ENCODE measurements at regions not wholly inside any gene's neighbourhood (a gene's known extent, or its start where the extent isn't known, plus 50 kb on each side); places are given as distances from the start of the nearest gene placed in this dataset.

- no peak for DNase-seq
- Histone ChIP-seq H3K4me3 (ENCODE audit: insufficient read depth, low read depth, low read length) (no peak overlapping the region), H3K36me3 (replicated peaks; ENCODE audit: control insufficient read depth, insufficient read depth, low read length) (no peaks in the 10 kb centered on the region), H3K27me3 (ENCODE audit: control insufficient read depth, insufficient read depth, low read length) (no peaks in the 10 kb centered on the region)
Observed at GRCh38 chr7:119395024-119395423, 878.0 kb upstream of the KCND2 start.

GRCh38 chr7:119397156-119397555, 875.8 kb upstream of the KCND2 start:
- H3K27me3 ChIP-seq (ENCODE audit: control insufficient read depth, insufficient read depth, low read length): no peaks in the 10 kb centered on the region
- no peaks in the 10 kb centered on the region for H3K36me3 ChIP-seq (replicated peaks; ENCODE audit: control insufficient read depth, insufficient read depth, low read length)
- H3K4me3 ChIP-seq (ENCODE audit: insufficient read depth, low read depth, low read length): no peak overlapping the region
- DNase-seq: no peak

GRCh38 chr7:119408596-119408995, 864.4 kb upstream of the KCND2 start:
- Histone ChIP-seq H3K27me3 (ENCODE audit: control insufficient read depth, insufficient read depth, low read length) (no peaks in the 10 kb centered on the region), H3K4me3 (ENCODE audit: insufficient read depth, low read depth, low read length) (no peak overlapping the region), H3K36me3 (replicated peaks; ENCODE audit: control insufficient read depth, insufficient read depth, low read length) (no peaks in the 10 kb centered on the region)
- DNase-seq: peak; percentile 7

- H3K4me3 ChIP-seq (ENCODE audit: insufficient read depth, low read depth, low read length): no peak overlapping the region
- H3K36me3 ChIP-seq (replicated peaks; ENCODE audit: control insufficient read depth, insufficient read depth, low read length): no peaks in the 10 kb centered on the region
- H3K27me3 ChIP-seq (ENCODE audit: control insufficient read depth, insufficient read depth, low read length): no peaks in the 10 kb centered on the region
- no peak for DNase-seq
Observed at GRCh38 chr7:119413314-119413805, 859.6 kb upstream of the KCND2 start.

DNA sequence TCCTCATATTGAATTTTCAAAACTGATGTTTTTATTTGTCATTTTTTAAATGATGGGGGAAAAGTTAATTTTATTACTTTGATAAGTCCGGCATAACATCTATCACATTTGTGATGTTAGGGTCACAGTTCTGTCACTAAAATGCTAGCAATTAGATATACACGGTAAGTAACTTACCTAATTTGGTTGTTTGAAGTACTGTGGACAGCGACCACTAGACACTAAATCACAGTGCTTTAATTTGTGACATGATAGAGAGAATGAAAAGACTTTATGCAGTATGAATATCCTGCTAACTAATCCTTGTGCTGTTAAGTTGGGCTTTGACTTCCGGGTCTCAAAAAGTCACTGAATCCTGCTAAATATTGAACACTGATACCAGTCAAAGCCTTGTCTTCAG, 857.3 kb upstream of the KCND2 start:
- H3K36me3 ChIP-seq (replicated peaks; ENCODE audit: control insufficient read depth, insufficient read depth, low read length): no peaks in the 10 kb centered on the region
- H3K4me3 ChIP-seq (ENCODE audit: insufficient read depth, low read depth, low read length): no peak overlapping the region
- DNase-seq: no peak
- no peaks in the 10 kb centered on the region for H3K27me3 ChIP-seq (ENCODE audit: control insufficient read depth, insufficient read depth, low read length)

DNA sequence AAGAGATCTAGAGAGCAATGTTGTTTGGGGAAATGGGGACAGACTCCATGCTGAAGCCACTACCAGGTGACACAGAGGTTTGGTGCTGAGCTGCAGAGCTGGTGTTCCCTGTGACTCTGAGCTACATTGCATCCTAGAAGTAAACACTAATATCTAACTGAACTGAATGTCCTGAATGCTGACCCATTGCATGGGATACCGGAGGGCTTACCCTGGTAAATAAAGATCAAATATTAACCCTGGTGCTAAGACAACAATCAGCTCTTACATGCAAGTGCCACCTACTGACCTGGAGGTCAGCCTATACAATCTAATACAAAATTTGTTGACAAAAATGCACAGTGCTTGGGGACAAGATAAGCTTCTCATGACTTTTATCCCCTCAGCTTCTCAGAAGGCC, 851.3 kb upstream of the KCND2 start:
- DNase-seq: no peak
- no peak overlapping the region for H3K4me3 ChIP-seq (ENCODE audit: insufficient read depth, low read depth, low read length)
- H3K36me3 ChIP-seq (replicated peaks; ENCODE audit: control insufficient read depth, insufficient read depth, low read length): no peaks in the 10 kb centered on the region
- H3K27me3 ChIP-seq (ENCODE audit: control insufficient read depth, insufficient read depth, low read length): no peaks in the 10 kb centered on the region

GRCh38 chr7:119436882-119437281, 836.1 kb upstream of the KCND2 start:
- DNase-seq: no peak
- Histone ChIP-seq H3K36me3 (replicated peaks; ENCODE audit: control insufficient read depth, insufficient read depth, low read length) (no peaks in the 10 kb centered on the region), H3K27me3 (ENCODE audit: control insufficient read depth, insufficient read depth, low read length) (no peaks in the 10 kb centered on the region), H3K4me3 (ENCODE audit: insufficient read depth, low read depth, low read length) (no peak overlapping the region)

GRCh38 chr7:119438315-119438714, 834.7 kb upstream of the KCND2 start:
- no peak for DNase-seq
- Histone ChIP-seq H3K4me3 (ENCODE audit: insufficient read depth, low read depth, low read length) (no peak overlapping the region), H3K27me3 (ENCODE audit: control insufficient read depth, insufficient read depth, low read length) (no peaks in the 10 kb centered on the region), H3K36me3 (replicated peaks; ENCODE audit: control insufficient read depth, insufficient read depth, low read length) (no peaks in the 10 kb centered on the region)

GRCh38 chr7:119439192-119439591, 833.8 kb upstream of the KCND2 start:
- Histone ChIP-seq H3K4me3 (ENCODE audit: insufficient read depth, low read depth, low read length) (no peak overlapping the region), H3K36me3 (replicated peaks; ENCODE audit: control insufficient read depth, insufficient read depth, low read length) (no peaks in the 10 kb centered on the region), H3K27me3 (ENCODE audit: control insufficient read depth, insufficient read depth, low read length) (no peaks in the 10 kb centered on the region)
- no peak for DNase-seq

DNA sequence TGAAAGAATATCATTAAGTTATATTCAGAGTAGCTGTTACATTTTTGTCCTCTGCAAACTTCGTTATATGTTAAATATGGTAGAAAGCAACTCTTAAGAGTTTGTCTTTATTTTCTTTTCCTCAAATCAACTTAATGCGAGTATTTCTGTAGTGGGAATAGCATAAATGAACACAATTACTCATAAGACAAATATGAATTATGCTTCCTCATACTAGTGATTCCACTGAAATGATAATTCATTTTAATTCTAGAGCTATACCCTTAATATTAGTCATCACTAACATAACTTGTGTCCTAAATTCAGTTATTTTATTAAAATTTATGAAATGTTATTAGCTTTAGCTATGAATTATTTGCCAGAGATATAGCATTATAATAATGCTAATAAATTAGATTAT, 820.6 kb upstream of the KCND2 start:
- Histone ChIP-seq H3K4me3 (ENCODE audit: insufficient read depth, low read depth, low read length) (no peak overlapping the region), H3K36me3 (replicated peaks; ENCODE audit: control insufficient read depth, insufficient read depth, low read length) (no peaks in the 10 kb centered on the region), H3K27me3 (ENCODE audit: control insufficient read depth, insufficient read depth, low read length) (no peaks in the 10 kb centered on the region)
- DNase-seq: no peak

GRCh38 chr7:119465798-119466305, 807.1 kb upstream of the KCND2 start:
- no peak for DNase-seq
- no peak overlapping the region for H3K4me3 ChIP-seq (ENCODE audit: insufficient read depth, low read depth, low read length)
- no peaks in the 10 kb centered on the region for H3K36me3 ChIP-seq (replicated peaks; ENCODE audit: control insufficient read depth, insufficient read depth, low read length)
- no peaks in the 10 kb centered on the region for H3K27me3 ChIP-seq (ENCODE audit: control insufficient read depth, insufficient read depth, low read length)

GRCh38 chr7:119472408-119473038, 800.5 kb upstream of the KCND2 start:
- no peak overlapping the region for H3K4me3 ChIP-seq (ENCODE audit: insufficient read depth, low read depth, low read length)
- DNase-seq: no peak
- H3K36me3 ChIP-seq (replicated peaks; ENCODE audit: control insufficient read depth, insufficient read depth, low read length): no peaks in the 10 kb centered on the region
- H3K27me3 ChIP-seq (ENCODE audit: control insufficient read depth, insufficient read depth, low read length): no peaks in the 10 kb centered on the region

DNA sequence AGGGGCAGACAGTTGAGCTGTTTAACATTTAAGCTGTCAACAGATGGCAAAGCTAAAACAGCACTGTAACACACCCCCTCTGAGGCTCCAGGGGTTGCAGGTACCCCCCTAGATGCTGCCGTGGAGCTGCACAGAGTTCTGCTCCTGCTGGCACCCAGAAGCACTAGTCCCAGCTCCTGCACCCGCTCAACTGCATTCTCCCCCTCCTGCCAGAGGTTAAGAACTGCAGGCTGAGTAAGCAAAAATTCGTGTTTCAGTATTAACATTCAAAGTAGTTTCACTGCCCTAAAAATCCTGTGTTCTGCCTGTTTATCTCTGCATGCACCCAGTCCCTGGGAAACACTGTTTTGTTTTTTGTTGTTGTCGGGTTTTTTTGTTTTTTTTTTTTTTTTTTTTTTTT, 790.8 kb upstream of the KCND2 start:
- peak; percentile 28 for DNase-seq
- Histone ChIP-seq H3K4me3 (ENCODE audit: insufficient read depth, low read depth, low read length) (no peak overlapping the region), H3K36me3 (replicated peaks; ENCODE audit: control insufficient read depth, insufficient read depth, low read length) (no peaks in the 10 kb centered on the region), H3K27me3 (ENCODE audit: control insufficient read depth, insufficient read depth, low read length) (no peaks in the 10 kb centered on the region)

- no peak for DNase-seq
- H3K36me3 ChIP-seq (replicated peaks; ENCODE audit: control insufficient read depth, insufficient read depth, low read length): no peaks in the 10 kb centered on the region
Observed at GRCh38 chr7:119482671-119483070, 790.3 kb upstream of the KCND2 start.

DNA sequence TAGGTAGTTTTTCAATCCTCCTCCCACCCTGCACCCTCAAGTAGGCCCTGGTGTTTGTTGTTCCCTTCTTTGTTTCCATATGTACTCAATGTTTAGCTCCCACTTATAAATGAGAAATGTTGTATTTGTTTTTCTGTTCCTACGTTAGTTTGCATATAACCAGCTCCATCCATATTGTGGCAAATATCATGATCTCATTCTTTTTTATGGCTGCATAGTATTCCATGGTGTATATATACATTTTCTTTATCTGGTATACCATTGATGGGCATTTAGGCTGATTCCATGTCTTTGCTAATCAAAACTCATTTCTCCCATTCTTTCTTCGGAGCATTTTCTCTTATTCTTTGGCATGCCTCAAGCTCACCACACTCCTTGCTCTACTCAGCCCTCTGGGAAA, 789.6 kb upstream of the KCND2 start:
- Histone ChIP-seq H3K27me3 (ENCODE audit: control insufficient read depth, insufficient read depth, low read length) (no peaks in the 10 kb centered on the region), H3K36me3 (replicated peaks; ENCODE audit: control insufficient read depth, insufficient read depth, low read length) (no peaks in the 10 kb centered on the region)
- no peak for DNase-seq

More at GRCh38 chr7:119482671-119483070, 790.3 kb upstream of the KCND2 start:
- Histone ChIP-seq H3K4me3 (ENCODE audit: insufficient read depth, low read depth, low read length) (no peak overlapping the region), H3K27me3 (ENCODE audit: control insufficient read depth, insufficient read depth, low read length) (no peaks in the 10 kb centered on the region)

DNA sequence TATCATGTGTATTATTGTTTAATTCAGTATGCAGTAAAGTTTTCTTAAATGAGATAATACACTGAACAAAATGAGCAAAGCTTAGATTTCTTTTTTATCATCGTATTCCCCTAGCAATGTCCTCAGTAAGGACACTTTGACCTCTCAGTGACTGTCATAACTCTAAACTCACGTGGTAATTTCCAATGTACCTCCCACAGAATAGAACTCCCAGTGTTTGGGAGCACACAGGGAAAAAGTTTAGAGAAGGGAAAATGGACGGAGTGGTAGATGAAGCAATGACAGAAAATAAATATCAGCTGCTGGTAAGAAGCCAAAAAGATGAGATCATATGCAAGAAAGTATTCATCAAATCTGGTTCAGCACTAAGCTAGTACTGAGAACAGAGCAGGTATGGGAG, 758.6 kb upstream of the KCND2 start:
- Histone ChIP-seq H3K27me3 (ENCODE audit: control insufficient read depth, insufficient read depth, low read length) (no peaks in the 10 kb centered on the region), H3K36me3 (replicated peaks; ENCODE audit: control insufficient read depth, insufficient read depth, low read length) (no peaks in the 10 kb centered on the region), H3K4me3 (ENCODE audit: insufficient read depth, low read depth, low read length) (no peak overlapping the region)
- DNase-seq: no peak

More for the DNA sequence above, 789.6 kb upstream of the KCND2 start:
- no peak overlapping the region for H3K4me3 ChIP-seq (ENCODE audit: insufficient read depth, low read depth, low read length)
